IMR-90 (cell line): ENCODE measurements at regions not wholly inside any gene's neighbourhood (a gene's known extent, or its start where the extent isn't known, plus 50 kb on each side); places are given as distances from the start of the nearest gene placed in this dataset.

Source experiments
- CEBPB ChIP-seq: IDR thresholded peaks from 2 replicates; pipeline ENCODE4 v1.6.1; 2012; ENCODE audit warnings: low read depth, low read length, improper control_type of control experiment
- CTCF ChIP-seq: conservative IDR thresholded peaks from 2 replicates; pipeline ENCODE4 v1.5.1; 2012; ENCODE audit warnings: mild to moderate bottlenecking, low read depth, low read length, improper control_type of control experiment
- ELK1 ChIP-seq: fragments of 150-350 bp; IDR thresholded peaks from 2 replicates; pipeline ENCODE4 v1.6.1; 2016; ENCODE audit warnings: low read depth, mild to moderate bottlenecking, low read length, moderate library complexity, borderline replicate concordance
- FOS ChIP-seq: fragments of 150-350 bp; IDR thresholded peaks from 2 replicates; pipeline ENCODE4 v1.6.1; 2016; ENCODE audit warnings: low read depth, low read length
- MAFK ChIP-seq: IDR thresholded peaks from 2 replicates; pipeline ENCODE4 v1.6.1; 2012; ENCODE audit warnings: low read depth, low read length, improper control_type of control experiment
- MAZ ChIP-seq: IDR thresholded peaks from 2 replicates; pipeline ENCODE4 v1.6.1; 2012; ENCODE audit warnings: low read depth, mild to moderate bottlenecking, low read length, improper control_type of control experiment, moderate library complexity, borderline replicate concordance
- NFE2L2 ChIP-seq: fragments of 150-350 bp; IDR thresholded peaks from 2 replicates; pipeline ENCODE4 v1.6.1; 2016; ENCODE audit warnings: low read depth, mild to moderate bottlenecking, low read length
- POLR2A ChIP-seq: IDR thresholded peaks from 2 replicates; pipeline ENCODE4 v1.6.1; 2012; ENCODE audit warnings: mild to moderate bottlenecking, low read depth, low read length
- RAD21 ChIP-seq: IDR thresholded peaks from 2 replicates; pipeline ENCODE4 v1.6.1; 2012; ENCODE audit warnings: low read length, improper control_type of control experiment
- RCOR1 ChIP-seq: IDR thresholded peaks from 2 replicates; pipeline ENCODE4 v1.6.1; 2012; ENCODE audit warnings: mild to moderate bottlenecking, low read length, improper control_type of control experiment; ENCODE audit not compliant: insufficient replicate concordance
- USF2 ChIP-seq: fragments of 150-350 bp; IDR thresholded peaks from 2 replicates; pipeline ENCODE4 v1.6.1; 2017; ENCODE audit warnings: mild to moderate bottlenecking, antibody characterized with exemption, low read length, low read depth

GRCh38 chr10:62694537-62695126 is 109.9 kb upstream of the ADO start:
- TF ChIP-seq CEBPB: no peak
- TF ChIP-seq FOS: no peak
- TF ChIP-seq ELK1: no peak
- TF ChIP-seq CTCF: no peak
- TF ChIP-seq NFE2L2: no peak
- TF ChIP-seq MAFK: no peak
- no peak for TF ChIP-seq POLR2A
- no peak for TF ChIP-seq RCOR1
- no peak for TF ChIP-seq RAD21
- no peak for TF ChIP-seq USF2
- TF ChIP-seq MAZ: no peak
